Frontal cortex (tissue), 3 donors: ENCODE measurements at regions not wholly inside any gene's neighbourhood (a gene's known extent, or its start where the extent isn't known, plus 50 kb on each side); places are given as distances from the start of the nearest gene placed in this dataset.

Experiments used
- DNase-seq, 2 donors: peaks; one replicate each; pipeline ENCODE4 v3.0.0; 2012; ENCODE audit warnings: low spot score in 2 of 2
- FAIRE-seq: peaks from 2 replicates; lab custom pipeline; 2012; peaks lifted over from hg19 to GRCh38; lab: Jason Lieb, UNC
- donor health status: control.
- donor health status: control.
- donor health status: control.

DNA sequence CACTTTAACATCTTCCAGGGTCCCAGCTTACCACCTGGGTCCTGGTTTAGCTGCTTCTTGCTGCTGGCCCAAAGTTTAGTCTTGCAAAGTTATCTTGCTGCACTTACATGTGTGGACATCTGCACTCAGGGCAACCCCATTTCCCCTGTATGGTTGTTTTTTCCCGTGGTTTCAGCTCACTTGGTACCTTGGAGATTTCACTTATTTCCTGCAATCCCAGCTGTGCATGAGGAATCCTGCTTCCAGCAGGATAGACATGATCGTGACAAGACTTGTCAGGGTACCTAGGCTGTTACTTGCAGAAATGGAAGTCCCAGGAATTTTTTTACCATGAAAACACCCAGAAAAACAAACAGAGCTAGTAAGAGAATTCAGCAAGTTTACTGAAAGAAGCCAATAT lies 95.9 kb upstream of the LEP start:
- no peak for DNase-seq
- no peak for FAIRE-seq

DNA sequence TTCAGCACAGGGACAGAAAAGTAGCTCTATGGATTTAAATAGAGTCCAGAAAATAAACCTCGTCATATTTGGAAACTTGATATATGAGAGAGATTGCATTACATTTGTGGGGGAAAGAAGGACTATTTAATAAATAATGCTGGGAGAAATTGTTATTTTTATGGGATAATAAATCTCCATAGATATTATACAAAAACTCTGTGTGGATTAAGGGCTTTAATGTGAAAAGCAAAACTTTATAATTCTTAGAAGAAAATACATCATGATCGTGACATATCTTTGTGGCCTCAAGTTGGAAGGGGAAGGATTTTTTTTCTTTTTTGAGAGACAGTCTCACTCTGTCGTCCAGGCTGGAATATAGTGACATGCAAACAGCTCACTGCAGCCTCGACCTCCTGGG lies 95.0 kb upstream of the LEP start:
- no peak for DNase-seq
- no peak for FAIRE-seq

DNA sequence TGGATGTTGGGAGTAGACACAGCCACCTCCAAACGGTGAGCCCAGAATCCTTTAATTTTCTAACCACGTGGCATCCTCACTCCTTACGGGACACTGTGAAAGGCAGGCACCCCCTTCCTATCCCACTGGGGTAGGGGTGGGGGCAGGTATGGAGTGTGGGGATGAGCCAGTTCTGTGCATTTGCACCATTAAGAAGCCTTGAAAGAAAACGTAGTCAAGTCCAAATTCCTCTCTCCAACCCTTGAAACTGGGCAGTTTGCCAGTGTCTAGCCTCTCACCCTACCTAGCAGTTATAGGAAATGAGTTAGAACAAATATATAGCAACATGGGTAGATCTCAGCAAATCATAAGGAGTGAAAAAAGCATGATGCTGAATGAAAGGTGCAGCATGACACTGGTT lies 92.4 kb upstream of the LEP start:
- DNase-seq (no peak), FAIRE-seq (no peak)

DNA sequence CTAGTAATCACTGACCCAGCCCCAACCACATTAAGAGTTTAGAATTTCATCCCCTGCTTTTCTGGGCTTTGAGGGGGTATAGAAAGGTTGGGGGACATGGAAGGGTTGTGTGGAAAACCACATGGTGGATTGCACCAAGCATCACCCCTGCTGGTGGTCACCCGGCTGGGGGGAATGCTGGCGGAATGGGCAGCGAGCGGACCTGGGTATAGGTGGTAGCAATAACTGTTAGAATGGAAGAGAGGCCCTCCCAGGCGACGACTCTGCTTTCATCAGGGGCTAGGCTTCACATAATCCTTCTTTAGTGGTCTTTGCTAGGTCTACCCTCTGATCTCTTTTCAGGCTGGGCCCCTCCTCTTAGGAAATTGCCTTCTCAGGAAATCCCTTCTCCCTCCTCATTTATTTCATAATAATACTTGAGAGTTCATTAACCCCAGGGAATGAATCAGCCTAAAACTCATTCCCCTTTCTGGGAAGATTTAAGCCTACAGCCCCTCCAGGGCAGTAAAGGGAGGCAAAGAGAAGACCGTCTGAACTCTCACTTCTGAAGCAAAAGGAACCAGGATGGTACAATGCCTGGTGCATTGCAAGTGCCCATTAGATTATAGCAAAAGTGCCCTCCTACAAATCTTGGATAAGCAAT lies 90.7 kb upstream of the LEP start:
- no peak for FAIRE-seq
- DNase-seq, result no peak

DNA sequence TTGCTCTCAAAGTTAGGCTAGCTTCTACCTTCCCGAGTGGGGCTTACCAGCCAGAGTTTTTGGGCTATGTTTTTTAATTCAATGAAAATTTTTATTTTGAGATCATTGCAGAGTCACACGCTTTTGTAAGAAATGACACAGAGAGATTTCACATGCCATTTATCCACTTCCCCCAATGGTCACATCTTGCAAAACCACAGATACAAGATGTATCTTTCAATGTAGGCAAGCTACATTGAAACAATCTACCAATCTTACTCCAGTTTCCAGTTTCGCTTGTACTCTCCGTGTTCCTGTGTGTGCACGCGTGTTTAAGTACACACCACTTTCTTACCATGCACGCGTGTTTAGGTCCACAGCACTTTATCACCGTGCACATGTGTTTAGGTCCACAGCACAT lies 89.4 kb upstream of the LEP start:
- FAIRE-seq (no peak), DNase-seq (no peak)

DNA sequence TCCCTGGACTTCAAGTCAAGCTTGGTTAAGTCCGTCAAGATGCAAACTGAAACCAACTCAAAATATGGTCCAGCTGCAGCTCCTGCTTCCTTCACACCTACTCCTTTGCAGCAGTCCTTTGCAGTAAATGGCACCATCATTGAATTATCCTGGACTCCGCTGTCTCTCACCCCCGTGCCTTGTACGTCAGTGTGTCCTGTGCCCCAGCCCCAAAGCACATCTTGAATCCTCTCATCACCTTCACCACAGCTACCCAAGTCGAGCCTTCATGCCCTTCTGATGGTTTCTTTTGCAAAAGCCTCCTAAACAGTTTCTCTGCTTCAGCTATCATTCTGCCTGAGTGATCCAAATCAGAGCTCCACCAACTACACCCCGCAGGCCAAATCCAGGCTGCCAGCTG lies 88.4 kb upstream of the LEP start:
- DNase-seq (no peak), FAIRE-seq (no peak)

DNA sequence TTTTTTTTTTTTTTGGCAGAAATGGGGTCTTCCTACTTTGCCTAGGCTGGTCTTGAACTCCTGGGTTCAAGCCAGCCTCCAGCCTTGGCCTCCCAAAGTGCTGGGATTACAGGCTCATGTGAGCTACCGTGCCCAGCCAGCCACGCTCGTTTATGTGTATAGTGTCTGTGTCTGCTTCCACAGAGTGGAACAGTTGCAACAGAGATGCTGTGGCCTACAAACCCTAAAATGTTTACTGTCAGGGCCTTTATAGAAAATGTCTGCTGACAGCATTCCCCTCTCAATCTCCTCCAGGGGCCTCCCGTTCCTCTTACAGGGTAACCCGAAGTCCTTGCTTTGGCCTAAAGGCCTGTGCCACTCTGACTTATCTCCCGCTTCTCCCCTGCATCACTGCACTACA lies 87.6 kb upstream of the LEP start:
- DNase-seq, result no peak
- no peak for FAIRE-seq

DNA sequence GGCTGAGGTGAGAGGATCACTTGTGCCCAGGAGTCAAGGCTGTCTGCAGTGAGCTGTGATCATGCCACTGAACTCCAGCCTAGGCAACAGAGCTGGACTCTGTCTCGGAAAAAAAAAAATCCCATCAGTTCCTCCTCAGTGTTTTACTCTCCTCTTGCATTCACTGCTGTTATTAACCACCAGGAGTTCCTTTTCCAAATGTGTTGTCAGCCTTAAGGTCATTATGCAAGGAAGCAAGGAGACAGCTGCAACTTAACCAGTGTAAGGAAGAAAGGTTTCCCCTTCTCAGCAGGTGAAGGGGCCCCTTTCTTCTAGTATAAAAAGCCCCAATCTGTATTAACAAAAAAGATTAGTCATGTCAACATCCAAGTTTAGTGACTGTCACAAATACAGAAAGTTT lies 86.6 kb upstream of the LEP start:
- no peak for DNase-seq
- FAIRE-seq, result no peak

DNA sequence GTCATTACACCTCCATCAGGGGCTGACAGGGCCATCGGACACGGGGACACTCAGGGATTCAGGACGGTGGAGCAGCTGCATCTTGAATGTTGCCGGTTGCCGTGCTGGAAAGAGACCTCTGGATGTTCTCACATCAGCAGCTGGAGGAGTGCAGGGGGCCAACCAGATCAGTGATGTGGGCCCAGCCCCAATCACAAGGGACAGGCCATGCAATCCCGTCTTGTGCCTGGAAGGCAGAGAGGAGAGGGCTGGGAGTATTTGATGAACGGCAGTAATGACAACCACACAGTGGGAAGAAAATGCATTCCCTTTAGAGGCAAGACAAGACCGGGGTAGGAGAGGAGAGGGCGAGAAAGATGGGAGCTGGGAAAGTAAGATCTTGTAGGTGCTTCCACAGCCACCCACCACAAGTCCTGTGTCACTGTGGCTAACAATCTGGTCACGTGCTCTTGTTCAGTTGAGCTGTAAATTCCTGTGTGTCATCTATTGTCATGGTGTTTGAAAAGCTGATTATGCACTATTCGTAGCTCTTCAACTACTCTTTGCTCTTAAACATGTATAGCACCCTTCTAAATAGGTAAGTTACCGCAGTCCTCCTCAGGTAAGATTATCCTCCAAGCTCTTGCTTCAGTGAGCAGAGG lies 85.9 kb upstream of the LEP start:
- no peak for FAIRE-seq
- no peak for DNase-seq

DNA sequence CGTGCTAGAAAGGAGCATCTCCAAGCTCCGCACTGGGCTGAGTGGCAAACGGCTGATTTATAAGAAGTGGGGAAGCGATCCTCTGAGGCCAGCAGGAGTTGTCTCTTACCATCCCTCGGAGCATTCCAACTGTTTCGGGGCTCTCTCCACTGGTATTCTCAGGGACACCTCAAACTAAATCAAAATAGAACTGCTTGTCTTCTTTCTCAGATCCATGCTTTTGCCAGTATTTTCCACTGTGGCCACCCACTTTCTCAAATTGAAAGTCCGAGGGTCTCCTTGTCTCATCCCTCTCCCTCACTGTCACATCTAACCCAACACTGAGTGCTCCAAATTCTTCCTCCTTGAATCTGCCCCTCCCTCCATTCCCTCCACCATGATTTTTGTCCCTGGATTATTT lies 83.2 kb upstream of the LEP start:
- DNase-seq (no peak), FAIRE-seq (no peak)

DNA sequence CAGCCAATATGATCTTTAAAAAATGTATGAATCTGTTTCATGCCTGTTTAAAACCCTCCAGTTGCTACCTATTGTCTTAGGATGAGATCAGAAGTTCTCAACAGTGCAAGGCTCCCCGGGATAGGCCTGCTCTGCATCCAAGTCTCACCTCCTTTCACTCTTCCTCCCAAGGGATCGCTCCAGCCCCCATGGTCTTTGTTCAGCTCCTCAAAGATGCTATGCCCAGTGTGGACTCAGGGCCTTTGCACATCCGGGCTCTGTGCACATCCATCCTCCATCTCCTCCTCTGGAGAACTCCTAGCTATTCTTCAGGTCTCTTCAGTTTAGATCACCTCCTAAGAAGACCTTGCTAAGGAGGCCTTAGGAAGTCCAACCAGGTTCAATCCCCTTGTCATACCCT lies 82.7 kb upstream of the LEP start:
- no peak for FAIRE-seq
- no peak for DNase-seq

DNA sequence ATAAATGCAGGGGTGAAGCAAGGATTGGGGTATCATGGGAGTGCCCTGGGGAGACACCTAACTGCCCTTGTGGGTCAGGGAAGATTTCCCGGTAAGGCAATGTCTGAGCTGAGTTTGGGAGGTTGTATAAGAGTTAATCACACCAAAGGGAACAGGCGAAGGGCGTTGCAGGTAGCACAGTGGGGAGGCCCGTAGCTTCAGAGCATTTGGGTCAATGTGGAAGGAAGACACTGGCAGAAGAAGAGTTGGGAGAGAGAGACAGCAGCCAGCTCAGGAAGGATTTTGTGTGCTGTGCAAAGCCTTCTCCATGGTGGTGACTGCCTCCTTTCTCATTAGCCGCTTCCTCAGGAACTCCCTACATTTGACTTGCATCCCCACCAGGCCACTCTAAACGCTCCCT lies 80.8 kb upstream of the LEP start:
- DNase-seq (no peak), FAIRE-seq (no peak)

DNA sequence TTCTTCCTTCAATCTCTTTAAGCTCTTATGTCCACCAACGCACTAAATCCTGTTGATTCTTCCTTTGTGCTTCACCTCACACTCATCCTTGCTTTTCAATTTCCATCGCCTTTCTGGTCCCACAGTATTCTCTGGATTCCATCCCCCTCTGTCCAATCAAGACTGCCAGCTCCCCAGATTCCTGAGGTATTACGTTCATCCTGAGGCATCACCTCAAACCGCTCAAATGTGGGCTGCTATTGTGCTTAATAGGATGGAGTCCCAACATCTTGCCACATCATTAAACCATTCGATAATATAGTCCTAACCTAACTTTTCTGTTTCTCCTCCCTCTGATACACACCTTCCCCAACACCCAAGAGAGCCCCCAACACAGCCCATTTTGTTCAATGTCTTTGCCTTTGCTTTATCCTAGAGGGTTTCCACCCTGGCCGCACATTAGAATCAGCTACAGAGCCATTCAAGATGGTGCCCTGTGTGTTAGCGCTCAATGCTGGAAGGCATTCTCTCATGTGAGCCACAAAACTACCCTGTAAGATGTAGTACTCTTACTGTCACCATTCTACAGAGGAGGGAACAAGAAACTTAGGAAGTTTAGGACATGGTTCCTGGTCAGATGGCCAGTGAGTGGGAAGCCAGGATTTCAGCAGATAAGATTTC lies 79.5 kb upstream of the LEP start:
- DNase-seq (no peak), FAIRE-seq (no peak)

DNA sequence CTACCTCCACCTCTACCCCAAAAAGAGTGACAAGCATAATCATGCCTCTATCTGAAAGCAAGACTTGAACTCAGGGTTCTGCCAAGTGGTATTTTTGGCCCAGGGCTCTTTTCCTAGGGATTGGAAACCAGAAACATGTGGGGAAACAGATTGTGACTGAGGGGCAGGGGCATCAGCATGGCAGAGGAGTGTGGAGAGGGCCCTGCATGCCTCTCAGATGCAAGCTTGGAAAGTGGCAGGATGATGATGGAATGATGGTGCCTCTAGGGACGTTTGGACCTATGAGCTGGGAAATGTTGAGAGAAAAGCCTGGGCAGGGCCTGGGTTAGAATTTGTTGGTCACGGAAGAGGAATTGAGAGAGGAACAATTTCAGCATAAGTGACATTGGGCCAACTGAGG lies 78.4 kb upstream of the LEP start:
- FAIRE-seq, result no peak

DNA sequence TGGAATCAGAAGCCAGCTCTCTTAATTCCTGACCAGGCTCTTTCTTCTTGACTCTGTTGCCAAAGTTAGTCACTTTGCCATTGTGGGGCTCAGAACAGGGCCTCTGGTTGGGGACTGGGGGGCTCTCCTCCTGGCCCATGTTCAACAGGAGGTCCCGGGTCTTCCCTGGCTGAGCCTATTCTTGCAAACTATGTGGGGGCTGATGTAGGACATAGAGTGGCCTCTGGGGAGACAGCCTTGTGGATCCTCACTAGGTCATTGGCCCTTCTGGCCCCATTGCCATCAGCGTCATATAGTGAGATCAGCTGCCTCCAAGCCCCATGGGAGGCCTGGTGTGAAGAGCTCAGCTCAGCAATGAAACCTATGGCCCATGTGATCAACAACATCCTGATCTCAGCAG lies 77.6 kb upstream of the LEP start:
- DNase-seq, result no peak
- FAIRE-seq, result no peak

More for the DNA sequence above, 78.4 kb upstream of the LEP start:
- no peak for DNase-seq

DNA sequence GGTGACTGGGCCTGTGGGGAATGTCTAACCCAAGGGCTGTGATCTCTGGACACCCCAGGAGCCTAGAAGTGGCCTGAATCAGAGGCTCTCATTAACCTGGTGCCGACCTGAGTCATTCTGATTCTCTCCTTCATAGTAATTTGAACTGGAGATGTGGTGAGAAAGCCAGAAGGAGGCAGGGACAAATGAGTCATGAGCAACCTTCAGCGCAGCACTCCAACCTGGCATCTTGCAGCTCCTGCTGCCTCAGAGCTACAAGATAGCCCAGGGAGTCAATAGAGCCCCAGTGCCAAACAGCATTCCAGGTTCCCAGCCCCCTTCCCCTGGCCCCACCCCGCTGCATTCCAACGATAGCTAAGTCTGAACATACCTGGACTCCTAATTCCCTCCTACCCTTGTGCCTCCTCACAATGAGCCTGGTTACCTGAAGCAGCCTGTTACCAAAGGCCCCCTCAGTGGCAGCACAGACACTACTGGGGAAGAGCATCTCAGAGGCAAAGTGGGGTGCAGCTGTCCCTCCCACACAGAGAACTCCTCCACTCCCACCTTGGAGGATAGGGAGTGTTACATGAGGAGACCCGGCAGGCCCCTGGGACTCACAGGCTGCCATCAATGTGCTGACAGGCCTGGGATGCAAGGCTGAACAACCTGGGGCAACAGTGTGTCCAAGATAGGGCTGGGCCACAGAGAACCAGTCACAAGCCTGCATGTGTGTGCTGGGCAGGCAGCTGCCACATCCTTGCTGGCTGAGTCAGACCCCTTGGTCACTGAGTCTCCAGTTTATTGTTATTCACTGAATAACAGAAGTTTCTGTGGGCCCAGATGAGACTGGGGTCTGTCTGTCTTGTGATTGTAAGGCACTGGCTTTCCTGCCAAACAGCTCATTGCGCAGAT lies 76.8 kb upstream of the LEP start:
- DNase-seq (no peak), FAIRE-seq (no peak)

DNA sequence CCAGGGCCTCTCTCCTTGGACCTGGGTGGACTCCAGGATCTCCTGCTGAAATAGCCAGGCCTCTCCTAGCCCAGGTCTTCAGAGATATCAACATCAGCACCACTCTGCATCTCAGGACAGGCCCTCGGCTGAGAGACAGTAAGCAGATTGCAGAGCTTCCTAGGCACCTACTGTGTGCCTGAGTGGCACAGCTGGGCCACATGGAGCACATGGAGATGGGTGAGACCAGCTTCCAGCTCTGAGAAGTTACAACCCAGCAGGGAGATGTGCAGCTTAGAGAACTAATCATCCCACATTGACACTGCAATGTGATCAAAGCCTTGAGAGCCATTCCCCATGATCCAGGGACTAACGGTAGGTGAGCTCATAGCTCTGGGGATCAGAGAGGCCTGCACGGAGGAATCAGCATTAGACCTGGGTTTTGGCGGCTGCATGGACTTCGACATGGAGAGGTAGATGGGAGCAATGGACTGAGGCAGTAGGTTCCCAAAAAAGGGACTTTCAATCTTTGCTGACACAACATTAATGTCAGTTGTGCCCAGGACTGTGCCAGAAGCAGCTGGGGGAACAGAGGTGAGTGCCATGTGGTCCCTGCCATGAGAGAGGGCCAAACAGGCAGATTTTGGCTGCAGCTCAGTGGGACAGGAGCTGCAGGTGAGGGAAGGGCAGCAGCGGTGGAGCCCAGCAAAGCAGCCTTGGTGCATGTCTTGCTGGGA lies 76.0 kb upstream of the LEP start:
- FAIRE-seq (no peak), DNase-seq (no peak)

DNA sequence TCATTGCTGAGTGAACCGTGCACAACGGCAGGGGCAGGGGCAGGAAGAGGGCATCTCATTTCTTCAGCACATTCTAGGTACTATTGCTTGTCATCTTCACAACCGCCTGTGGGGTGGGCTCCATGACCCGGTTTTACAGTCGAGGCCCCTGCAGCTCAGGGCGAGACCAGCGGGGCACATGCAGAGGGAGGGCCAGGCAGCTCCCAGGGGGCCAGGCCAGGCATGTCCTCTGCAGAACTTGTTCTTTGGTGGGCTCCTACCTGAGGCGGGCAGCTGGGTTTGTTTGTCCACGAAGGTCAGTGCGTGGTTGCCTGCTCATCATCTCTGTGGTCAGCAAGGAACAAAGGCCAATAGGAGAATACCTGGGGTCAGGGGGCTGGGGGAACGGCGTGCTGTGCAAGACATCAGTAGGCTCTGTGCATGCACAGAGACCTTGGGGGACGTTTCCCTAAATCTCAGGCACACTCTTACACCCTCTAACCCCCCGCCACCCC lies 75.1 kb upstream of the LEP start:
- DNase-seq (no peak), FAIRE-seq (no peak)

DNA sequence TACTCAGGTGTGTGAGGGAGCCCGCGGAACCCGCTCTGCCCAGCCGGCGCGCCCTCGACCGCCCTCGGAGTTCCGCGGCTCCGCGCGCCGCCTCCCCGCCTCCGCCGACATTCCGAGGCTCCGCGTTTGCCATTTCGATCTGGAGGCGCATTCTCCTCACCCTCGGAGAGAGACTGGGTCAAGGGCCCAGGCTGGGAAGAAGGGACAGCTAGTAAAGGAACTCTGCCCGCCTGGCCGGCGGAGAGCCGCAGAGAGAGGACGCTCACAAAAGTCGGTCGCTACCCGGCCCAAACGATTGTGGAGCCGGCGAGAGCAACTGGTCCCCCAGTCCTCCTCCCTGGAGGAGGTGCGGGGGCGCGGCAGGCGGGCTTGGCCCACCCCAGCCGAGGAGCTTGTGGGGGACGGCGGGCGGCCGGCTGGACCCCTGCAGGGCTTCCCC lies 74.5 kb upstream of the LEP start:
- peak; percentile 33 to 40 for DNase-seq
- FAIRE-seq, result no peak
